ENCODE measurements at regions not wholly inside any gene's neighbourhood (a gene's known extent, or its start where the extent isn't known, plus 50 kb on each side); places are given as distances from the start of the nearest gene placed in this dataset.

- TF ChIP-seq CTCF (IDR thresholded peaks at IDR 0.05; ENCODE audit: insufficient read depth, low read length, poor library complexity, severe bottlenecking), result no peak
- TF ChIP-seq EZH2phosphoT487 (conservative IDR thresholded peaks at IDR 0.05; ENCODE audit: low read length), result no peak
These were observed 527.4 kb upstream of the PROK2 start for GRCh38 chr3:72312339-72312738.

Measured in SU-DHL-6 (cell line).